ENCODE measurements at regions not wholly inside any gene's neighbourhood (a gene's known extent, or its start where the extent isn't known, plus 50 kb on each side); places are given as distances from the start of the nearest gene placed in this dataset.

GRCh38 chr7:22640269-22640668 lies 86.7 kb upstream of the IL6 start:
- no peak for DNase-seq
- WGBS, 2 donors: 76 to 87% methylated on average over 8 of the region's 8 CpGs
- H3K27ac ChIP-seq: no peak overlapping the region
- intact Hi-C loops (cut with DNase I; ENCODE audit: low total_unique reads): no loop called here
- H3K36me3 ChIP-seq (ENCODE audit: low read depth, missing control alignments): no peaks in the 10 kb centered on the region
- no peaks in the 10 kb centered on the region for H3K4me1 ChIP-seq
- no peaks in the 10 kb centered on the region for H3K27me3 ChIP-seq
- TF ChIP-seq, protein P1, sequence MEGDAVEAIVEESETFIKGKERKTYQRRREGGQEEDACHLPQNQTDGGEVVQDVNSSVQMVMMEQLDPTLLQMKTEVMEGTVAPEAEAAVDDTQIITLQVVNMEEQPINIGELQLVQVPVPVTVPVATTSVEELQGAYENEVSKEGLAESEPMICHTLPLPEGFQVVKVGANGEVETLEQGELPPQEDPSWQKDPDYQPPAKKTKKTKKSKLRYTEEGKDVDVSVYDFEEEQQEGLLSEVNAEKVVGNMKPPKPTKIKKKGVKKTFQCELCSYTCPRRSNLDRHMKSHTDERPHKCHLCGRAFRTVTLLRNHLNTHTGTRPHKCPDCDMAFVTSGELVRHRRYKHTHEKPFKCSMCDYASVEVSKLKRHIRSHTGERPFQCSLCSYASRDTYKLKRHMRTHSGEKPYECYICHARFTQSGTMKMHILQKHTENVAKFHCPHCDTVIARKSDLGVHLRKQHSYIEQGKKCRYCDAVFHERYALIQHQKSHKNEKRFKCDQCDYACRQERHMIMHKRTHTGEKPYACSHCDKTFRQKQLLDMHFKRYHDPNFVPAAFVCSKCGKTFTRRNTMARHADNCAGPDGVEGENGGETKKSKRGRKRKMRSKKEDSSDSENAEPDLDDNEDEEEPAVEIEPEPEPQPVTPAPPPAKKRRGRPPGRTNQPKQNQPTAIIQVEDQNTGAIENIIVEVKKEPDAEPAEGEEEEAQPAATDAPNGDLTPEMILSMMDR (IDR thresholded peaks at IDR 0.05): no peak
- TF ChIP-seq POLR2A (IDR thresholded peaks at IDR 0.05): no peak
- H3K4me3 ChIP-seq: no peak overlapping the region
- no peaks in the 10 kb centered on the region for H3K9me3 ChIP-seq

DNA sequence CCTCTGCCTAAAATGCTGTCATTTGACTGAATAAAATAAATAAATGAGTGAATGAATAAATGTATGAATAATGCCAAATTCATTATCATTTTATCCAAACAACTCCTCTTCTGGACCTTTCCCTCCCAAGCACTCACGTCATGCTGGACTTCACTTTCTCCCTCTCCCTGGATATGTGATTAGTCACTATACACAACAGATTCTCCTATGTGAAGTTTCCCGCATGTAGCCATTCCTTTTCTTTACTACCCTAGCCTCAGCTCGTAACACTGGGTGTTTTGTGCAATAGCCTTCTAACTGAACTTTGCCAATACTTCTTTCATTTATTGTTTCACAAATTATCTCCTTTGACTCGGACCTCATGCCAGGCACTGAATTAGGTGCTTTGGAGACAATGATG lies 87.6 kb upstream of the IL6 start:
- H3K4me3 ChIP-seq: no peak overlapping the region
- no peak for TF ChIP-seq POLR2A (IDR thresholded peaks at IDR 0.05)
- TF ChIP-seq, protein P1 (IDR thresholded peaks at IDR 0.05): no peak
- H3K36me3 ChIP-seq (ENCODE audit: low read depth, missing control alignments): no peaks in the 10 kb centered on the region
- no peaks in the 10 kb centered on the region for H3K27me3 ChIP-seq
- H3K9me3 ChIP-seq: no peaks in the 10 kb centered on the region
- intact Hi-C loops (cut with DNase I; ENCODE audit: low total_unique reads): no loop called here
- no peak for DNase-seq
- H3K27ac ChIP-seq: no peak overlapping the region
- H3K4me1 ChIP-seq: no peaks in the 10 kb centered on the region
- 65 to 67% methylated on average over 4 of the region's 4 CpGs for WGBS, 2 donors

DNA sequence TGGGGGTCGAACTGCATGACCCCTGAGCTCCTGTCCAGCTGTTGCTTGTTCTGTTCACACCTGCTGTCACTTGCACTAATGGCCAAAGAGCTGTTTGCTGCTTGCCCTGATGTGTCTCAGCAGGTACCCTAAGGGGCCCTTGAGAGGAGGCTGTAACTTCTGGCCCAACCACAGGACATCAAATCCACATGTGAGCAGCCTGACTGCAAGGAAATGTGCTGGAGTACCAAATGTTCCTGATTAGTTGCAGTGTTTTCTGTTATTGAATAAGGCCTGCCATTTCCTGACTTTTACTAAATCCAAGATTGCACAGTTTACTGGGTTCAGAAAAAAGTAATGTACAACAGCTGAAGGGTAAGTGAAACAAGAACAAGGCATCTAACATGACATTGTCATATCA lies 91.7 kb upstream of the IL6 start:
- no peak for DNase-seq
- Histone ChIP-seq H3K9me3 (no peaks in the 10 kb centered on the region), H3K27ac (no peak overlapping the region), H3K4me3 (no peak overlapping the region), H3K36me3 (ENCODE audit: low read depth, missing control alignments) (no peaks in the 10 kb centered on the region), H3K4me1 (no peaks in the 10 kb centered on the region), H3K27me3 (no peaks in the 10 kb centered on the region)
- TF ChIP-seq, protein P1 (IDR thresholded peaks at IDR 0.05): no peak
- no peak for TF ChIP-seq POLR2A (IDR thresholded peaks at IDR 0.05)
- 71 to 75% methylated on average over 1 of the region's 1 CpG for WGBS, 2 donors
- intact Hi-C loops (cut with DNase I; ENCODE audit: low total_unique reads): no loop called here

GRCh38 chr7:22633954-22634474 lies 93.0 kb upstream of the IL6 start:
- DNase-seq: no peak
- intact Hi-C loops (cut with DNase I; ENCODE audit: low total_unique reads): no loop called here
- no peaks in the 10 kb centered on the region for H3K9me3 ChIP-seq
- H3K27ac ChIP-seq: no peak overlapping the region
- 67 to 79% methylated on average over 3 of the region's 3 CpGs for WGBS, 2 donors
- H3K4me3 ChIP-seq: no peak overlapping the region
- TF ChIP-seq, protein P1 (IDR thresholded peaks at IDR 0.05): no peak
- no peak for TF ChIP-seq POLR2A (IDR thresholded peaks at IDR 0.05)
- H3K27me3 ChIP-seq: no peaks in the 10 kb centered on the region
- no peaks in the 10 kb centered on the region for H3K4me1 ChIP-seq
- H3K36me3 ChIP-seq (ENCODE audit: low read depth, missing control alignments): no peaks in the 10 kb centered on the region

DNA sequence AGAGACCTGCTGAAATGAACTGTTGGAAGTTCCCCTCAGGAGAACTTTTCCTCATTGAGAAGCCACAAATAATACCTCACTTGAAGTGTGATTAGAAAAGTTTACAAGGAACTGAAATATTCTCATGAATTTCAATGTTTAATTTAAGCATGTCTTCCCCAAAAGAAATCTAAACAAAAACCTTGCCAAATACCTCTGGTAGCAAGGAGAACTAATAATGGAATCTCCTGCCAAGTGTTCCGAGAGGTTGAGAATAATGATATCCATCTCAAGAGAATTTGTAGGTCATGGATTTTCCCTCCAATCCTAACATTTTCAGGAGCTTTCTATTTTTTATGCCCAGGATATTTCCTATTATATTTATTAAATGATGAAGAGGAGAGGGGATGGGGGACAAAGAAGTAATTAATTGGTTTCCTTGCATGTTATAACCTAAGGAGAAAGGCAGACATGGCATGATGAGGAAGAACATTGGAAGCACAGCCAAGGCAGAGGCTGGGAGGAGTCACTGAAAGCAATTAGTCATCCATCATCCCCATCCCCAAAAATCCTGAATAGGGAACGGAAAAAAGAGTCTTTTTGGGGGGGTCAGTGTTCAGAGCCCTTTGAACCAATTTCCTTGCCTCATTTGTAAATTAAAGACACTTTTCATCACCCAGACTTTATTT lies 93.6 kb upstream of the IL6 start:
- no peak for DNase-seq
- no peak overlapping the region for H3K27ac ChIP-seq
- intact Hi-C loops (cut with DNase I; ENCODE audit: low total_unique reads): no loop called here
- no peak for TF ChIP-seq POLR2A (IDR thresholded peaks at IDR 0.05)
- TF ChIP-seq, protein P1 (IDR thresholded peaks at IDR 0.05): no peak
- H3K36me3 ChIP-seq (ENCODE audit: low read depth, missing control alignments): no peaks in the 10 kb centered on the region
- no peaks in the 10 kb centered on the region for H3K9me3 ChIP-seq
- H3K4me1 ChIP-seq: no peaks in the 10 kb centered on the region
- H3K4me3 ChIP-seq: no peak overlapping the region
- no peaks in the 10 kb centered on the region for H3K27me3 ChIP-seq
- 52 to 61% methylated on average over 2 of the region's 2 CpGs for WGBS, 2 donors
